ENCODE measurements at regions not wholly inside any gene's neighbourhood (a gene's known extent, or its start where the extent isn't known, plus 50 kb on each side); places are given as distances from the start of the nearest gene placed in this dataset.

GRCh38 chr14:85338895-85339294 is 191.0 kb upstream of the FLRT2 start:
- Histone ChIP-seq H3K36me3 (replicated peaks in 1 of 2) (no peaks in the 10 kb centered on the region), H3K9me3 (replicated peaks in 1 of 3) (no peaks in the 10 kb centered on the region), H3K27me3 (no peaks in the 10 kb centered on the region), H3K4me1 (replicated peaks in 1 of 2) (no peaks in the 10 kb centered on the region), H3K4me3 (no peak overlapping the region), H3K27ac (no peak overlapping the region)
- intact Hi-C loops (cut with DNase I) = no loop called here
- 76 to 84% (median 77%) methylated on average over 2 of the region's 2 CpGs for WGBS, 4 donors
- DNase-seq = no peak
- TF ChIP-seq CTCF (IDR thresholded peaks at IDR 0.05) = no peak
- TF ChIP-seq POLR2A (IDR thresholded peaks at IDR 0.05) = no peak

DNA sequence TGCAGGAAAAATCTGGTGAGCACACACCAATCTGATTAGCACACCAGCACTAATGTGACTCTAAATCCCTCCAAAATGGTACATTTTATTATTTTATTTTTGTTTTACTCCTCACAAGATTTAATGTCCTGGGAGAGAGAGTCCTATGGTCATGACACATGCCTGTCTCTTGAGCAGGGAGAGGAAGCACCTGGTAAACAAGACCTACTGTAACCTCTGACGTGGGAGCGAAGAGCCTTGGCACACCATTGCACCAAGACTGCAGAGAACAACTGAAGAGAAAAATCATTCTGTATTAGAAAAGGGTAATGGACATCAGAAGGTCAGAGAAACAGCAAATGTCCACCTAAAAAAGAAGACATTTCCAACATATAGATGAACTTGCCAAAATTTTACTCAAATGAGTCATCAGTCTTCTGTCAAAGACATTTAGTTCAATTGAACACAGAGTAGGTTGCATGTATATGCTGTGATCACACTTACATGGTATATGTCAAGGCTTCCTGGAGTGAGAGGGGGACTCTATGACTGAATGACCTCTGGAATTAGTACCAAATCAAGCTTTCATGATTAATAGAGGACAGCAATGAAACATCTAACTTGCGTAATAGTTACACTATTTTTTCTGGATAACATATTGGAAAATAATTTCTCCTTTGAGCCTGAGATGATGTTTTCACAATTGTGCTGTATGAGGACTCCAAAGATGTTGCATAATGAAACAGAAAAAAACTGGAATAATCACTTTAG is 186.9 kb upstream of the FLRT2 start:
- H3K4me3 ChIP-seq = no peak overlapping the region
- no peaks in the 10 kb centered on the region for H3K9me3 ChIP-seq (replicated peaks in 1 of 3)
- H3K27me3 ChIP-seq = no peaks in the 10 kb centered on the region
- H3K27ac ChIP-seq = no peak overlapping the region
- TF ChIP-seq CTCF (IDR thresholded peaks at IDR 0.05) (no peak), POLR2A (IDR thresholded peaks at IDR 0.05) (no peak)
- H3K36me3 ChIP-seq (replicated peaks in 1 of 2) = no peaks in the 10 kb centered on the region
- intact Hi-C loops (cut with DNase I) = no loop called here
- no peaks in the 10 kb centered on the region for H3K4me1 ChIP-seq (replicated peaks in 1 of 2)
- no peak for DNase-seq
- 53 to 67% (median 60%) methylated on average over 3 of the region's 3 CpGs for WGBS, 4 donors

DNA sequence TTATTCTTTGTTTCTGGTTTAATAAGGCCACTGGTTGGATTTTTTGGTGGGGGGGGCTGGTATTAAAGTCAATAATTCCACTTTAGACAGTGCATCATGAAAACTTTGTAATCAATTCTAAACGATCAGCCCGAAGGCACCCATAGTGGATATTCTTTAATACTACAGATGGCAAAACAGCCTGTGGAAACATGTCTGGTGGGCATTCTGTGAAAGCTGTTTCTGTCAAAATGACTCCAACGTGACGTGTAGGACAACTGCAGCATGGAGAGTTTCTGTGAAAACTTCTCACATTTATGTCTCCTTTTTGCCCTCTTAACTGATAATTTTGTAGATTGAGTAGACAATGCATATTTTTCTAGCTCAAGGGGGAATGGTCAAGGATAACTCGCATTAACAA is 185.8 kb upstream of the FLRT2 start:
- 67 to 90% (median 78%) methylated on average over 5 of the region's 5 CpGs for WGBS, 4 donors
- Histone ChIP-seq H3K9me3 (replicated peaks in 1 of 3) (no peaks in the 10 kb centered on the region), H3K4me1 (replicated peaks in 1 of 2) (no peaks in the 10 kb centered on the region), H3K4me3 (no peak overlapping the region), H3K36me3 (replicated peaks in 1 of 2) (no peaks in the 10 kb centered on the region), H3K27ac (no peak overlapping the region), H3K27me3 (no peaks in the 10 kb centered on the region)
- intact Hi-C loops (cut with DNase I) = no loop called here
- TF ChIP-seq POLR2A (IDR thresholded peaks at IDR 0.05) (no peak), CTCF (IDR thresholded peaks at IDR 0.05) (no peak)
- no peak for DNase-seq

DNA sequence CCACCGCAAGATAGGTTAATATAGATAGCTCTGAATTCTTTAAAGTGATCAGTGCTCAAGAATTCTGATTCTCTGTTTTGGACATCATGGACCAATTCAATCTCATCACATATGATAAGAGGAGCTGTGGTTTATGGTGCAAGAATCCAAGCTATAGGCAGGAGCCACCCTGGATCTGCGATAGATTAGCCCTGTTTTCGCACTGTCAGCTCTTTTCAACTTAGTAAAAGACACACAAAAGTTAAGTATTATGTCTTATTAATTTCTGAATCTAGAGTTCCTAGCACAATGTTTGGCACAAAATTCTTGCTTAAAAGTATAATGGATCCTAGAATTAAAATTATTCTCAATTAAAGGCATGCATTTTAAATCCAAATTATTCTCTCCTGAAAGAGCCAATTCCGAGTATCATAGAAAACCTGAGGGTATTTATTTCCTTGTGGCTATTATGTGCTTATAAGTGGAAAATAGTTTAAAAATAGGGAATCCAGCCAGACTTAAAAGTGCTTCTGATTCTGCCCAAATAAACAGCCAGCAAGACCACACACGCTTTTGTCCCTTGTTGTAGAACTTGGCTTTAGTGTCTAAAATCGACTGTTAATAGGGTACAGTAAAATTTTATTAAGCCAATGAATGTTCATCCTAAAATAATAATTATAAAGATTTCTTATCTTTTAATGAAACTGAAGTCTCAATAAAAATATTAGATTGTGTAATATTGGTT is 184.9 kb upstream of the FLRT2 start:
- no peak for TF ChIP-seq POLR2A (IDR thresholded peaks at IDR 0.05)
- TF ChIP-seq CTCF (IDR thresholded peaks at IDR 0.05) = no peak
- intact Hi-C loops (cut with DNase I) = no loop called here
- H3K4me3 ChIP-seq = no peak overlapping the region
- no peaks in the 10 kb centered on the region for H3K27me3 ChIP-seq
- no peaks in the 10 kb centered on the region for H3K9me3 ChIP-seq (replicated peaks in 1 of 3)
- DNase-seq = no peak
- H3K4me1 ChIP-seq (replicated peaks in 1 of 2) = no peaks in the 10 kb centered on the region
- 71 to 81% (median 73%) methylated on average over 6 of the region's 6 CpGs for WGBS, 4 donors
- no peaks in the 10 kb centered on the region for H3K36me3 ChIP-seq (replicated peaks in 1 of 2)
- no peak overlapping the region for H3K27ac ChIP-seq
